ENCODE measurements at regions not wholly inside any gene's neighbourhood (a gene's known extent, or its start where the extent isn't known, plus 50 kb on each side); places are given as distances from the start of the nearest gene placed in this dataset.

DNA sequence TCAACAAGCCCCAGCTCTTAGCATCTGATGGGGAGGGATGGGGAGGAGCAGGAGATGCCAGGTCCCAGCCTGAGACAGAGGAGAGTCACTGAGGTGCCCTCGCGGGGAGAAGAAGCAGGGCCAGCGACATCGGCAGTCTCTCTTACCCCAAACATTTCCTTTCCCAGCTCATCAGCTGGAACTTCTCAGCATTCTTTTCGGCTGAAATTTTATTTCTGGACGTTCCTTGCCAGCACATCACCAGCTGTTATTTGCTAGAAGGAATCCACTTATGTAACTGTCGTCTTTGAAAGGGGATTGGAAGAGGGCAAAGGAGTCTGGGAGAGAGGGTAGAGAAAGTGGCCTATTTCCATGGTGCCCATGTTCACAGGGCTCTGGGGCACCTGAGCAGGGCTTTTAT is 101.0 kb upstream of the SHH start:
- intact Hi-C loops (cut with micrococcal nuclease; ENCODE audit: unreplicated experiment), result no loop called here
- CTCF ChIA-PET, result no interaction called here

GRCh38 chr7:155911471-155912105 is 99.3 kb upstream of the SHH start:
- intact Hi-C loops (cut with micrococcal nuclease; ENCODE audit: unreplicated experiment), result no loop called here
- ChIA-PET CTCF (no interaction called here), POLR2A (no interaction called here)
- no peaks in the 10 kb centered on the region for H3K27me3 ChIP-seq (replicated peaks; ENCODE audit: control insufficient read depth, insufficient read depth, low read length)
- no peak overlapping the region for H3K27ac Mint-ChIP-seq (ENCODE audit: unreplicated experiment)
- H3K4me3 ChIP-seq (ENCODE audit: low read depth, low read length), result no peak overlapping the region
- H3K4me1 Mint-ChIP-seq (ENCODE audit: low read depth, unreplicated experiment), result no peaks in the 10 kb centered on the region
- H3K4me3 Mint-ChIP-seq (ENCODE audit: unreplicated experiment), result no peak overlapping the region
- H3K9me3 Mint-ChIP-seq (ENCODE audit: unreplicated experiment), result peaks cover 34% of the 10 kb centered on the region
- DNase-seq, result no peak
- no peaks in the 10 kb centered on the region; the same call in 1 of the 2 replicates for H3K9me3 ChIP-seq
- no peaks in the 10 kb centered on the region for H3K36me3 ChIP-seq (ENCODE audit: control insufficient read depth, insufficient read depth, low read length)
- H3K27me3 Mint-ChIP-seq (ENCODE audit: insufficient read depth, unreplicated experiment), result peaks cover 3% of the 10 kb centered on the region
- BruUV-seq (replicated peaks), result no TSS peak
- H3K4me1 ChIP-seq, result no peaks in the 10 kb centered on the region
- no peak for TF ChIP-seq CTCF (IDR thresholded peaks at IDR 0.05; ENCODE audit: insufficient read depth in 1 of 2, low read depth in 1 of 2, low read length in 1 of 2, severe bottlenecking in 1 of 2, unreplicated experiment in 1 of 2)
- H3K36me3 Mint-ChIP-seq (ENCODE audit: insufficient read depth, unreplicated experiment), result no peaks in the 10 kb centered on the region

More for the DNA sequence above, 101.0 kb upstream of the SHH start:
- no TSS peak for BruUV-seq (replicated peaks)
- Mint-ChIP-seq H3K4me1 (ENCODE audit: low read depth, unreplicated experiment) (peaks cover 2% of the 10 kb centered on the region), H3K9me3 (ENCODE audit: unreplicated experiment) (peaks cover 37% of the 10 kb centered on the region), H3K36me3 (ENCODE audit: insufficient read depth, unreplicated experiment) (no peaks in the 10 kb centered on the region), H3K27me3 (ENCODE audit: insufficient read depth, unreplicated experiment) (peaks cover 3% of the 10 kb centered on the region), H3K4me3 (ENCODE audit: unreplicated experiment) (no peak overlapping the region), H3K27ac (ENCODE audit: unreplicated experiment) (no peak overlapping the region)
- H3K4me3 ChIP-seq (ENCODE audit: low read depth, low read length), result no peak overlapping the region
- H3K36me3 ChIP-seq (ENCODE audit: control insufficient read depth, insufficient read depth, low read length), result no peaks in the 10 kb centered on the region
- no peaks in the 10 kb centered on the region for H3K27me3 ChIP-seq (replicated peaks; ENCODE audit: control insufficient read depth, insufficient read depth, low read length)
- POLR2A ChIA-PET, result no interaction called here
- H3K9me3 ChIP-seq, result no peaks in the 10 kb centered on the region; the same call in 1 of the 2 replicates
- no peak for DNase-seq
- peaks cover under 1% of the 10 kb centered on the region; the same call in 1 of the 2 replicates for H3K4me1 ChIP-seq
- TF ChIP-seq CTCF (IDR thresholded peaks at IDR 0.05; ENCODE audit: insufficient read depth in 1 of 2, low read depth in 1 of 2, low read length in 1 of 2, severe bottlenecking in 1 of 2, unreplicated experiment in 1 of 2), result no peak

- Histone ChIP-seq H3K4me1 (no peaks in the 10 kb centered on the region), H3K9me3 (peaks cover 2% of the 10 kb centered on the region; the same call in 1 of the 2 replicates), H3K4me3 (ENCODE audit: low read depth, low read length) (no peak overlapping the region), H3K36me3 (ENCODE audit: control insufficient read depth, insufficient read depth, low read length) (no peaks in the 10 kb centered on the region), H3K27me3 (replicated peaks; ENCODE audit: control insufficient read depth, insufficient read depth, low read length) (no peaks in the 10 kb centered on the region)
- DNase-seq, result no peak
- ChIA-PET POLR2A (no interaction called here), CTCF (no interaction called here)
- no TSS peak for BruUV-seq (replicated peaks)
- Mint-ChIP-seq H3K9me3 (ENCODE audit: unreplicated experiment) (peaks cover 34% of the 10 kb centered on the region), H3K4me3 (ENCODE audit: unreplicated experiment) (no peak overlapping the region), H3K4me1 (ENCODE audit: low read depth, unreplicated experiment) (no peaks in the 10 kb centered on the region), H3K27ac (ENCODE audit: unreplicated experiment) (no peak overlapping the region), H3K36me3 (ENCODE audit: insufficient read depth, unreplicated experiment) (no peaks in the 10 kb centered on the region), H3K27me3 (ENCODE audit: insufficient read depth, unreplicated experiment) (peaks cover 3% of the 10 kb centered on the region)
- intact Hi-C loops (cut with micrococcal nuclease; ENCODE audit: unreplicated experiment), result no loop called here
- no peak for TF ChIP-seq CTCF (IDR thresholded peaks at IDR 0.05; ENCODE audit: insufficient read depth in 1 of 2, low read depth in 1 of 2, low read length in 1 of 2, severe bottlenecking in 1 of 2, unreplicated experiment in 1 of 2)
Observed at GRCh38 chr7:155908385-155908784, 96.1 kb upstream of the SHH start.
